Breast epithelium (tissue), 3 donors: ENCODE measurements at regions not wholly inside any gene's neighbourhood (a gene's known extent, or its start where the extent isn't known, plus 50 kb on each side); places are given as distances from the start of the nearest gene placed in this dataset.

Experiments used
- POLR2AphosphoS5 ChIP-seq, 3 donors: sonication (generic); formaldehyde crosslinking; IDR thresholded peaks; one replicate each; pipeline ENCODE4 v1.6.1; 2017; ENCODE audit warnings: antibody characterized with exemption in 3 of 3
- TF ChIP-seq, protein P1 (sequence below), 3 donors: fragments of 450-650 bp; IDR thresholded peaks; one replicate each; pipeline ENCODE4 v1.5.1; 2016 to 2017; ENCODE audit warnings: antibody characterized with exemption in 3 of 3, mild to moderate bottlenecking in 3 of 3, moderate library complexity in 3 of 3

DNA sequence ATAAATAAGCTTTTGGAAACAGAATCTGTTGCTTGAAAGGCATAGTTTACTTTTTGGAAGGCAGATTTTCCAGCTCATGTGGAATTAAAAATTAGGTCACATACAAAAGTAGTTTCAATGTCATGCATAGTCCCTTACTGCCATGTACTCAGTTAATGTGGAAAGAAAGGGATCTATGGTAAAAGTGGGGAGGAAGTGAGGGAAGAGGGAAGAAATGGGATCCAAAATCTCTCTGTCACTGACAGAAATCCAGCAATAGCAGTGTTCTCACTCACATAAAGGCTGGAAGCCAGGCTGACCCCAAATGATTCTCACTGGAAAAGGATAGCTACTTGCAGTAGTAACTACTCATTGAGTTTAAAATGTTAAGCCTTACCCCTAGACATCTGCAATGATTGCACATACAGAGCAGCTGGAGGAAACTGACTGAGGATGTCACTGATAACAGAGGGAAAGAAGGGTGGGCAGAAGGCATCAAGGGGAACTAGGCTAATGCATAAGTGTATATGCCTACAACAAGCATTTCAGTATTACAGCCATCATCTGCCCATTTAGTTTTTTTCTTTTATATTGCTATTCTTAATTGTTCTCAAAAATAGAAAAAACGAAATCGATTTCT, 445.6 kb downstream of the FAT4 start:
- TF ChIP-seq, protein P1, sequence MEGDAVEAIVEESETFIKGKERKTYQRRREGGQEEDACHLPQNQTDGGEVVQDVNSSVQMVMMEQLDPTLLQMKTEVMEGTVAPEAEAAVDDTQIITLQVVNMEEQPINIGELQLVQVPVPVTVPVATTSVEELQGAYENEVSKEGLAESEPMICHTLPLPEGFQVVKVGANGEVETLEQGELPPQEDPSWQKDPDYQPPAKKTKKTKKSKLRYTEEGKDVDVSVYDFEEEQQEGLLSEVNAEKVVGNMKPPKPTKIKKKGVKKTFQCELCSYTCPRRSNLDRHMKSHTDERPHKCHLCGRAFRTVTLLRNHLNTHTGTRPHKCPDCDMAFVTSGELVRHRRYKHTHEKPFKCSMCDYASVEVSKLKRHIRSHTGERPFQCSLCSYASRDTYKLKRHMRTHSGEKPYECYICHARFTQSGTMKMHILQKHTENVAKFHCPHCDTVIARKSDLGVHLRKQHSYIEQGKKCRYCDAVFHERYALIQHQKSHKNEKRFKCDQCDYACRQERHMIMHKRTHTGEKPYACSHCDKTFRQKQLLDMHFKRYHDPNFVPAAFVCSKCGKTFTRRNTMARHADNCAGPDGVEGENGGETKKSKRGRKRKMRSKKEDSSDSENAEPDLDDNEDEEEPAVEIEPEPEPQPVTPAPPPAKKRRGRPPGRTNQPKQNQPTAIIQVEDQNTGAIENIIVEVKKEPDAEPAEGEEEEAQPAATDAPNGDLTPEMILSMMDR (IDR thresholded peaks at IDR 0.05), result no peak
- no peak for TF ChIP-seq POLR2AphosphoS5 (IDR thresholded peaks at IDR 0.05)
